Renal cortex interstitium (tissue), 11 donors: ENCODE measurements at regions not wholly inside any gene's neighbourhood (a gene's known extent, or its start where the extent isn't known, plus 50 kb on each side); places are given as distances from the start of the nearest gene placed in this dataset.

Source experiments
- DNase-seq, 11 donors: peaks; one replicate each; pipeline ENCODE4 v3.0.0-alpha.2; 2013; ENCODE audit warnings: low read depth in 9 of 11, low spot score in 4 of 11; ENCODE audit errors: extremely low read depth in 1 of 11

GRCh38 chr1:220976390-220976789, 97.1 kb downstream of the HLX start:
- no peak for DNase-seq

- no peak for DNase-seq
These were observed 100.1 kb downstream of the HLX start for GRCh38 chr1:220979371-220979770.

DNA sequence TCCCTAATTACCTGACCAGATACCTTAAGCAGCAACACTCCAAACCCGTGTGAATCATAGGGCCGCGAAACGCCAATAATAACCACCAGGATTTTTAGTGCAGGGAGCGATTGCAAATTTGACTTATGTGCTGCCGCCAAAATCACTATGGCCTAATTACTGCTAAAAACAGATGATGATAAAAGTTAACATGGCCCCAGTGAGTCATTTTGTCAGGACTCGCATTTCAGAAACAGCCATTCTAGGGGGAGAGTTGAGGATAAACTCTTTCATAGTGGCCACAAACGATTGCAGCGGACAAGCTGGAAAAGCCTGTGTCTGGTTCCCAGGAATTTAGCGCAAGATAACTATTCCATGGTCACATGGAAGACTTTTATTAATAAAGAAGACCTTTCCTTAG, 103.4 kb downstream of the HLX start:
- no peak for DNase-seq

DNA sequence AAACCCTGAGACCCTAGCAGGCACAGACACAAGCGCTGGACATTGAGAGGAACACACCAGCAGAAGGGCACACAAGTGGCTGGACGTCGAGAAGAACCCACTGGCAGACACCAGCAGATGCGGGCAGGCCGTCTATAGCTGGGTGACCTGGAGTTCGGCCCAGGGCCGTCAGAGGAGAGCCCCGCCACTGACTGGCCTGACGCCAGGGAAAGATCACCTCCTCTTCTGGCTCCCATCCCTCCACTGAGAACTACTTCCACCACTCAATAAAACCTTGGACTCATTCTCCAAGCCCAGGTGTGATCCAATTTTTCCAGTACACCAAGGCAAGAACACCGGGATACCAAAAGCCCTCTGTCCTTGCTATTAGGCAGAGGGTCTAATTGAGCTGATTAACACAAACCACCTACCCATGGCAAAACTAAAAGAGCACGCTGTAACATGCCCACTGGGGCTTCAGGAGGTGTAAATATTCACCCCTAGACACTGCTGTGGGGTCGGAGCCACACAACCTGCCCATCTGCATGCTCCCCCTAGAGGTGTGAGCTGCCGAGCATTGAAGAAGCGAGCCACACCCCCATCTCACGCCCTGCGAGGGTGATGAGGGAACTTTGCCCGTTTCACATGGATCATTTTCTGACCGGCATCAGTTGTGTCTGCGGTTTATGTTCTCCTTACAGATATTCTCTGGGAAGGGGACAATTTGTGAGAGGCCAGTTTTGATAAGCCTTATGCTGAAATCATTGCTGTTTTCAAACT, 104.8 kb downstream of the HLX start:
- no peak for DNase-seq

GRCh38 chr1:220990427-220991339, 111.4 kb downstream of the HLX start:
- peak in 1 of 11 donors; percentile 22 for DNase-seq

DNA sequence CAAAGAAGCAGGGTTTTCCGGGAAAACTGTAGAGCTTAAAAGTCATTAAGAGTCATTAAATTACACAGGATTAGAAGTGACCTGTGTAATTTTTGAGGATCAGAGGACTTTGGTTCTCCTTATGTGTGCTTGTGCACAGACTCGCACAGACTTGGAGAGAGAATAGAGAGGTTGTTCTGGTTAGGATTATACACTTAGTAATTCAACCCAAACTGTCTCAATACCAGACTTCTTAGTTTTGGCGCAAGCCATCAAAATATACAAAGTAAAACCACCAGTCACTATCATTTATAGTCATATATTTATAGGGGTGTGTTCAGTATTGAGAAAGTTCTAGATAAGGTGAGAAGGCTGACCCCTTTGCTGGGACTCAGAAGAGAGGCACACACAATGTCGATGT, 112.3 kb downstream of the HLX start:
- no peak for DNase-seq

DNA sequence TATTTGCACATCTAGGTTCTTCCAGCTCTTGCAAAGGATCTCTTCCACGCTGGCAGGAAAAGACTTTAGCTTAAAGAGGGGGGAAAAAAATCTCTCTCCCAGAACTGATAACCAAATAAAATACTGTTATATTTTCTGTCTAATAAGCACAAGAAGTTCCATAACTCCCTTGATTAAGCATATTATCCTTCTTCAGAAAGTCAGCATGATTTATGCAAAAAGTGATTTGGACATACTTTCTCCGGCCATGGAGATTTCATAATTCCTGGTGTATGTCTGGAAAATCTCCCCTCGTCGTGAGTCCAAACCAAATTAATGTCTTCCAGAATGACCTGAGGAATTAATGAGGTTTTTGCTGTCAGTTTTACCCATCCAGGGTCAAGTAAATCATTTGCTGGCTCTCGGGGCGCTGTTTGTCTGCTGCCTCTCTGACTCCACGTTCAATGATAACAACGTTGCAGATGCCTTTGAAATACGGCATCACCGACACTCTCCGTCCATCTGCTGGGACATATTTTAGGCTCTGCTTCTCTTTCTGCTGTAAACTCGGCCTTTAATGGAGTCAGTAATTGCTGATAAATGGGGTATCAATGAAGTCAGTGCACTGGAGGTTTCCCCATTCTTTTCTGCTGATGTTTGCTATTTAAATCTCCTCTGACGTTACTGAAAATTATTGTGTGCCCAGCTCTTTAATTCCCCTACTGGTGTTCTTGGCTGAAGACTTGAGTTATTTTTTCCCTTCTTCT, 112.9 kb downstream of the HLX start:
- no peak for DNase-seq

DNA sequence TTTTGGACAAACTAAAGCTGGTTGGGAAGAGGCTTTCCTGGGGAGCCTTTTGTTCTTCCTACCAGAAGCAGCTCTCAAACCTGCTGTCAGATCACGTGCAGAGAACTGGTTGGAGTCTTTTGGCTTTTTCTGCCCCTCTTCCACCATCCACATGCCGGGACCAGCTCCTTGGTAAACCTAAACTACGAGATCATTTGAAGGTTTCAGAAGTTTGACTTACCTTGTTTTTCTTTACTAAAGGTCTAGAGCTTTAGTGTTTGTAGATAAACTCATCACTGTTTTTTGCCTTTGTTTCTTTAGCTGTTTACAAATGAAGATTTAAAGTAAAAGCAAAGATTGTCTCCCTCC, 113.4 kb downstream of the HLX start:
- no peak for DNase-seq

DNA sequence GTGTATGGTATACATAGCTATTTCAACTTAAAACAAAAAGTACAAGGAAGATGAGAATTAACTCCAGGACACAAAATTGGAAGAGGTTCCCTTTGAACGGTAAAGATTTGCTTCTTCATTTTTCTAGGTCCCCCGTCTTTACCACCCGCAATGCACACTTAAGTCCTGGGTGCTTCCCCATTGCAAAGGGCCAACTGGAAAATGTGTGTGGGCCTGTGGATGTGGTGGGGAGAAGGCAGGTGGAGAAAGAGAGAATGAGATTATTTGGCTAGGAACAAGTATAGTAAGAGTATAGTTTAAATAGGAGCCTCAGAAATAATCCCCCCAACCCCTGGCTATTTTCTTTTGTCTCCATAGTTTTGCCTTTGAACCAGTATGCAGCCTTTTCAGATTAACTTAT, 115.4 kb downstream of the HLX start:
- DNase-seq = no peak

DNA sequence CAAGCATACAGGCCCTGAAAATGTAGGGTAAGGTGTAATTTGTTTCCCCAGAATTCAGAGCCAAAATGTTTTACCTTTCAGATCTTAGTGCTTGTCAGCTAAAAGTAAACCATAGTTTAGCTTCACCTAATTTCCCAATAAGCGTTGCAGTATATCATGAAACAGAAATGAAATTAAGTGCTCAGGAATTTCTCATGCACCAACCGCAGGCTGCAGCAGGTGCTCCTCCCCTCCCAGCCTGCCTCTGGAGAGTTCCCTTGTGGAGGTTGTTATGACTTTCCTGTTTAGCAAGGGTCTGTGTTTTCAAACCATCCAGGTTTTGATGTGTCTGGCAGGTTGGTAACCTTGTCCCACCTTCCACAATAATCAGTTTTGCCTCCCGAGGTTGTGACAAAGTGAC, 118.5 kb downstream of the HLX start:
- DNase-seq = no peak

DNA sequence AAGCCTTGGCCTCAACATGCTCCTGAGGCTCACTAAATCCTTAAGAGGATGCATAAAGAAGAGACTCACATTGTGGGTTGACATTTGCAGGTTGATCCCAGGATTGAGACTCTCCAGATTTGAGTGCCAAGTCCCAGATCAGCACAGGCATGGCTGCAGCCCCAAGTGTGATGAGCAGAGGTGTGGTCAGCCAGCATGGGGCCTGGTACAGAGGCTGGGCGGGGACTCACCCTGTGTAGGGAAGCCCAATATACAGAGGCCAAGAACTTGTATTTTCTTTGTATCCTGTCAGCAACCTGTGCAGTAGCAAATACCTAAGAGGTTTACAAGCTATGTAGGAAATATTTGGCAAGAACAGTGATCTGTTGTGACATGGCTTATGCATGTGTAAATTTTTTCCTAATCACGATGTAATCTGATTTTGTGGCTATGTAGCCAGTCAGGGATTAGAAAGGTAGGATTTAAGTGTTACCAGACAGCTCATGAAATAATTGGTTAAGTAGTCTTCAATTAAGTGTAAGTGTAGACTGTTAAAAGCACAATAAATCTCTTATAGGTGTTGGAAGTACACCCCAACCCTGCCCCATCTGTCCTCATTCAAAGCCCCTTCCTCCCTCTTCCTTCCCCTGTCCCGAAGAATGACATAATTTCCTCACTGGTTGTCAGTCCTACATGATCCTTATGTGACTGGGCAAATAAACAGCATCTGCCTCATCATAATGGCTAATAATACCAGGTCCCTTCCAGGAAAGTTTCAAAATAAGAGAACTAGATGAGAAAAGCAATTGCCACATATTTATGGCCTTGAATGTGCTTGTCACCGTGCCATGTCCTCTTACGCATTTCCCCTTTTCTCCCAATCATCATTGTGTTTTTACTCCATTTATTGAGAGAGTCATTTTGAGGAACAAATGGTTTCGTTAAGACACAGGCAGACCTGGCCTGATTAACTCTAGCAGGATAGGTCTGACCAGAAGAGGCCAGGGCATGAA, 120.9 kb downstream of the HLX start:
- DNase-seq = no peak

DNA sequence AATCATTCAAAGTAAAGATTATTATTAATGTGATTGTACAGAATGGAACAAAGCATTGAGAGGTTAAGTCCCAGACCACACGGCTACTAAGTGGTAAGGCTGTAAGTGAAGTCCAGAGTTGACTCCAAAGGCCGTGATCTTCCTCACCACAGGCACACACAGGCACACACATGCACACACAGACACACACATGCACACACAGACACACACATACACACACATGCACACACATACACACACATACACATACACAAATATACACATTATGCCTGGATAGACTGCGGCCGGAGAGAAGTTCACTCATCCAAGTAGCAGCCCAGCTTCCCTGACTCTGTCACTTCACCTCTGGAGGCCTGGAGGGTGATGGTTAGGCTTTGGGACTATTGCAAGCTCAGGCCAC, 121.9 kb downstream of the HLX start:
- DNase-seq = no peak

DNA sequence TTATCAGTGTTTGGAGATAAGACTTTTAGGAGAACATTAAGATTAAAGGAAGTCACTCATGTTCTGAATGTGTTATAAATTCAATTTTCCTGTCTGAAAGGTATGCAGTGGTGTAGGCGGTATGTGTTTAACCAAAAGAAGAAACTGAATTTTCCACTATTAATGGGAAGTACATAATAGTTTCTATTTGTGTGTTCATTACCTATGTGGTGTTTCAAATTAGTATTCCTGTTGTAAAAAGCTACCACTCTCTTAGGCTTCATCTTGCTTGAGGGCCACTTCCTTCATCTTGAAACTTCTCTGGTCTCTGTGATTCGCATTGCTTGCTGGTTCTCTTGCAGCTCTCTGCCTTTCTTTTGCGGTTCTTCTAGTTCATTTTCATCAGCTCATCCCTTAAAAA, 123.4 kb downstream of the HLX start:
- DNase-seq = no peak

- DNase-seq = no peak
These were observed 131.9 kb downstream of the HLX start for GRCh38 chr1:221011145-221011544.

- no peak for DNase-seq
These were observed 132.9 kb downstream of the HLX start for GRCh38 chr1:221012120-221012519.

- no peak for DNase-seq
These were observed 134.7 kb downstream of the HLX start for GRCh38 chr1:221013691-221014660.

- DNase-seq = no peak
These were observed 136.0 kb downstream of the HLX start for GRCh38 chr1:221015159-221015790.
